ENCODE measurements at regions not wholly inside any gene's neighbourhood (a gene's known extent, or its start where the extent isn't known, plus 50 kb on each side); places are given as distances from the start of the nearest gene placed in this dataset.
A peak's percentile ranks its signal among the peaks of the same experiment; 100 is the strongest.
"Not testable (repeated sequence)": the region's sequence is repeated elsewhere in the genome, so short reads cannot be mapped to it uniquely, and the experiment has no call there.

DNA sequence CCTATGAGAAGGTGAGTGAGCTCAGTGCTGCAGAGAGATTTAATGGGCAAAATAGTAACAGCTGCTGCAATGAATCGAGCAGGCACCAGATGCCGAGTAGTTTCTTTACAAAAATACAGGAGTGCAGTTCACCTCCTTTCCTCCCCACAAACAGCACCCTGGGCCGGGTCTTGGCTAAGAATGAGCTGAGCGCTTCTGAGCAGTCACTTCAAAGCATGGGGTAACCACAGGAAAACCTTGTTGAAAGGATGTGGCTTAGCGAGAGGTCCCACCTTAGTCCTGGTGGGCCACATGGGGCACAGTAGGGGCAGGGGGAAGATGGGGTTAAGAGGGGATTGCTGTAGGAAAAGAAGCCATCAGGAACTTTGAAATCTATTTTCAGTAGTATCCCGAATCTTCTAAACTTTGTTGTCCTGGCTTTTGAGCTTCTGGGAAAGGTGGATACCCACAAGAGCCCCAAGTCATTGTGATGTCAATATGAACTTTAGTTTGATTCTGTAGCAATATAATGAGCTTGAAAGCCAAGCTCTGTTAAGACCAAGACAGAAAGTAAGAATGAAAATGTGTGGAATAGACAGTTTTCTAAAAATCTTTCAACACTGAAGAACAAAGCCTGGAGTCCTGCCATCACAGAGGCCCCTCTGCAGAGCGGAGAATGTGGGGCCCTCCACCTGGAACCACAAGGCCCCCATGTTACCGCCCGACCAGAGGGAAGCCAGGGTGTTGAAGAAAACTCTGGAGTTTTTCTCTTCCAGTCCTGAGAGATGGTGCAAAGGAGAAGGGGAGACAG, 101.0 kb upstream of the ZNF236 start:
- peak; percentile 24 for DNase-seq (ENCODE audit: low read depth)

- DNase-seq (ENCODE audit: low read depth), result no peak
Observed at GRCh38 chr18:76720683-76721082, 101.7 kb upstream of the ZNF236 start.

DNA sequence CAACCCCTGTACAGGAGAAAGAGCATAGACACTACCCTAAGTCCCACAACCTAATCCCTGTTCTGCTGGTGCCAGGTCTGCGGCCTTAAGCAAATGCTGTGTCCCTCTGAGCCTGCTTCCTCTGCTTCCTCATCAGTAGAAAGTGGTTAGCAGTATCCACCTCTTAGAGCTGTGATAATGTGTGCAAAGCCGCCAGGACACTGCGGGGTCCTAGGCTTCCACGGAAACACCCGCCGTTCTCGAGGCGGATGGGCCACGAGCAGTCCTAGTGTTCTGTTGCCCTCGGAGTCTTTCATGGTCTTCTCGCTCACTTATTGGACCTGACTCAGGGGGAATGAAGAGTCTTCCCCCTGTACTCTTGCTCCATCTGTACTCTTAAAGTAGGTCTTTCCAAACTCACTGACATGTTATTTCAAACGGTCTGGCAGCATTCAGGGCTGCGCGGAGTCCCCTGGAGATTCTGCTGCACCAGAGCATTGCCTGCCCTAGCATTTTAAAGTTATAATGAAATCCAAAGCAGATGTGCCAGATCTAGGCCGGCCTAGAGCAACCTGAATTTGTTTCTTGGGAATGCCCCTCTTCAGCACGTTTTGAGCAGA, 107.2 kb upstream of the ZNF236 start:
- DNase-seq (ENCODE audit: low read depth), result no peak

DNA sequence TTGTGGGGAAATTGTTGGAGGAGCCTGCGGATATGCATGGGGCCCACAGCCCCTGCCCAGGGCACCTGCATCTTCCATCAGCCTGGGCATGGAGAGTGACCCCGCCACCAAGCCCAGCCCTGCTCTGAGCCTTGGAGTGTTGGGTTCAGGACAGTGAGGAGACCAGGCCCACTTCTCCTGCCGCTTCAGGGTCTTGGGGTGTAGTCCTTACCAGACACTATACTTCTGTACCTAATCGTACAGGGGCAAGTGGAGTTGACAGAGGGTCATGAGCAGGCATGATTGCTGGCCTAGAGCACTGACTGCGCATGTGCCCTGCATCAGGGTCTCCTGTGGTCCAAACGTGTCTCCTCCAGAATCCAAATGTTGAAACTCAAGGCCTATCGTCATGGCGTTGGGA, 108.9 kb upstream of the ZNF236 start:
- no peak for DNase-seq (ENCODE audit: low read depth)

DNA sequence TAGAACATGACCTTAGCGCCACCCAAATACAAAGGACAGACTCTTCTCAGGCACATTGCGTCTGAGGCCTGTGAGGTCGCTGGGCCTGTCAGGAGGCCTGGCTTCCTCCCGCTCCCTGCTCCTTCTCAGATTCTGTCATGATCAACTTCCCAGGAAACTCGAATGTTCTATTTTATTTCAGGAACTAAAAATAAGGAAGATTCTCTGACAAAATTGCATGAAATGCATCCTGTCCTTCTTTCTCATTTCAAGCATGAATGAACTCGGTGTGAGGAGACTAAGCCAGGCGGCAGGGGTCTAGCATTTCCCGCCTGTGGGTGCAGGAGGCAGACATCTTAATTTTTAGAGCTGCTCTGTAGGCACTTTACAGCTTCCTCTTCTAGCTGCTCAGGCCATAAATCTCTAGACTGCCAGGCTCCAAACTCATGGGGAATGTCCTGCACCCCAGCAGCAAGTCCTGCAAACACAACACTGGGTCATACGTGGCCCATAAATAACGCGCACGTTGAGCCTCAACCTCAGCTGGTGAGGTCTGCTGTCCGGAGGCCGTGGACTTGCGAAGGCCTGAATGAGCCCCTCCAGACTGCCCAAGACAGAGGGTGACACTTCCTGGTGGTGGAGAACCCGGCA, 109.7 kb upstream of the ZNF236 start:
- no peak for DNase-seq (ENCODE audit: low read depth)

GRCh38 chr18:76710646-76711520, 111.5 kb upstream of the ZNF236 start:
- no peak for DNase-seq (ENCODE audit: low read depth)

GRCh38 chr18:76709659-76710645, 112.4 kb upstream of the ZNF236 start:
- DNase-seq (ENCODE audit: low read depth), result peak; percentile 11

DNA sequence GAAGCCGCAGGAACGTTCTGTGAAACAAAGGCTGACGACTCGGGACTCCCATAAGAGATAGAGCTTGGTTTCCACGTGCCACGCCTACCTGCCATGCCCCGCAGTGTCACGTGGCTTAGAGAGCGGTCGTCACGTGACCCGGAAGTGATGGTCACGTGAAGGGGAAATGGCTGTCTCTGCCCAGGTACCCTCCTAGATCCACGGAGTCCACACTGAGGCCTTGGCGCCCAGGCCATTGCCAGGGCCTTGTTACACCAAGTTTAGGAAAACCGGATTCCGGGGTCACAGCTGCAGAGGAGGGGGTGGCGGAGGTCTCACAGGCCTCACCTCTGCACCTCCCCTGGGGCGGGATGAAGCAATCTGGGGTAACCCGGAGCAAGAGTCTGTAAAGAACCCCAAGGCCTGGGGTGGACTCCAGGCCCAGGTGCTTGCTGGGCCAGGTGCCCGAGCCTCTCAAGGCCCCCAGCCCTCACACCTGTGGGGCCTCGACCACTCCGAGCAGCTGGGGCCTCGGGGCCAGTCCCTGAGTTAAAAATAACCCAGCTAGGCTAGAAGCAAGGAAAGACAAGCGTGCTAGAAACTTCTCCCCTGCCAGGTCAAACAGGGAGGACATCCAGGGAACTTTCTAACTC, 113.5 kb upstream of the ZNF236 start:
- DNase-seq (ENCODE audit: low read depth), result no peak

DNA sequence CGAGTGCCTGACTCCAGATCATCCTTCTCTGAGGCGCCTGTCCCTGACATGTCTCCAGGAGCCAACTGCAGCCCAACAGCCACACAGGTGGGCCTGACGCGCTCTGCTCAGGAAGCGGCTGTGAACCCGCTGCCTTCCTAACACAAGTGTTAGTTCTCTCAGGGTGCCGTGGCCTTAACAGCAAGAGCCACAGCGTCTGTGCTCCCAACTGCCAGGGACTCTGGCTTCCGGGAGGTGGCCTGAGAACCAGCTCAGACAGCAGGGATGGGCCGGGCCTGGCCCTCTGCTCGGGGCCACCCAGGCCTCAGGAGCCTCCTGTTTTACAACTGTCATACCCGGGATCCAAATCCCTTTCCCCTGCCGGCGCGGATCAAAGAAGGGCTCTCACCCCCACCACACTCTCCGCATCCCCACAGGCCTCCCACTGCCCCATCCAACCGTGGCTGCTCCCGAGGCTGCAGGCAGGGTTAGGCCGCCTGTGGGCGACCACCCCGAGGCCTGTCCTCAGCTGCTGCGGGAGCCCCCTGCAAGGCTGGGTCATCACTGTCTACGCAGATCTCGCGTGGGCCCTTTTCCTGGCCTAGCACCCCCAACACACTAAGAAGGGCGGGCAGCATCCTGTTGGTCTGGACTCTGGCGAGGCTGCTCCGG, 114.2 kb upstream of the ZNF236 start:
- DNase-seq (ENCODE audit: low read depth), result no peak

DNA sequence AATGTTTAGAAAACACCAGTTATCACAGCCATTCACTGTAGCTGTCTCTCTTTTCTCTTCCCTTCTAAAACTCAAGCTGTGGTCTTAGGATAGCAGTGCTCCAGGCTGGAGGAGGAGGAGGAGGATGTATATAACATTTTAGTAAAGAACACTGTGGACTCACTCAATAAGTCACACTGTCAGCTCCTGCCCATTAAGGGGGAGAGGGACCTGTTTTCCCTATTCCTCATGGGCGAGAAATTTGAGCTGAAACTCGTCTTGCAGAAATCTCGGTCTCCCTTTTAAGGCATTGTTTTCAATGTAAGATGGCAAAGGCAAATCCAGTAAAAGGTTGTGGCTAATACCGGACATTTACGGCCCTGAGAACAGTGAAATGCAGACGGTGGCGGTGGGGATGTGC, 114.8 kb upstream of the ZNF236 start:
- DNase-seq (ENCODE audit: low read depth), result no peak

DNA sequence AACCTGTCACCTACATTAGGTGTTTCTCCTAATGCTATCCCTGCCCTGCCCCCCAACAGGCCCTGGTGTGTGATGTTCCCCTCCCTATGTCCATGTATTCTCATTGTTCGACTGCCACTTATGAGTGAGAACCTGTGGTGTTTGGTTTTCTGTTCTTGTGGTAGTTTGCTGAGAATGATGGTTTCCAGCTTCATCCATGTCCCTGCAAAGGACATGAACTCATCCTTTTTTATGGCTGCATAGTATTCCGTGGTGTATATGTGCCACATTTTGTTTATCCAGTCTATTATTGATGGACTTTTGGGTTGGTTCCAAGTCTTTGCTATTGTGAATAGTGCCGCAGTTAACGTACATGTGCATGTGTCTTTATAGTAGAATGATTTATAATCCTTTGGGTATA, 117.8 kb upstream of the ZNF236 start:
- DNase-seq (ENCODE audit: low read depth), result not testable (repeated sequence)

DNA sequence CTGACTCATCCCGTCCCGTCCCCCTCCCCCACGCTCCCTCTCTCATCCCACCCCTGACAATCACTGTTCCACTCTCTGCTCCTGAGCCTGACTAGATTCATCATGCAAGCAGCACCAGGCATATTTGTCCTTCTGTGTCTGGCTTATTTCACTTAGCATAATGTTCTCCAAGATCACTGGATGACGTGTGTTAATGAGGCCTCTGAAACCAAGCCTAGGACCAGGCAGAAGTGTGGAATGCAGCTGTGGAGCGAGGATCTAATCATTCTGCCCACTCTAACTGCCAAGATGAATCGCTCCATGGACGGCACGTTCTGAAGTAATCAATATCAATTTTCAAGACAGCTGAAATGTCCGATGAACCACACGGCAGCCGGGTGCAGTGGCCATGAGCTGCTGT, 122.4 kb upstream of the ZNF236 start:
- DNase-seq (ENCODE audit: low read depth), result no peak

- DNase-seq (ENCODE audit: low read depth), result no peak
Observed at GRCh38 chr18:76697441-76697901, 124.9 kb upstream of the ZNF236 start.

DNA sequence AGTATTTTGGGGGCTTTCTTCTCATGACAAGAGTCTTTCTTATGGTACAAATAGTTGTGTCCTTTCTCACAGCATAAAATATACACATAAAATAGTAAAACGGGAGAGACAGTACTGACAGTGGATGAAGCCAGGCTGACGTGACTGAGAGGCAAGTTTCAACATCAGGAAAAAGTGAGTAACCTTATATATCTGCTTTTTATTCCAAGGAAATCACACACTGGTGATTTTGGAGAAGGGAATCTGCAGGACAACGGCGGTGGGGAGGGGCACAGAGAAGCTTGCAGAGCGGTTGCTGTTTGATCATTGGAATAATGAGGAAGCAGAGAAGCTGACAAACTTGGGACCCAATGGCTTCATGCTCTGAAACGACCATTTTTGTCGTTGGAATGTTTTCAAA, 130.6 kb upstream of the ZNF236 start:
- DNase-seq (ENCODE audit: low read depth), result no peak

DNA sequence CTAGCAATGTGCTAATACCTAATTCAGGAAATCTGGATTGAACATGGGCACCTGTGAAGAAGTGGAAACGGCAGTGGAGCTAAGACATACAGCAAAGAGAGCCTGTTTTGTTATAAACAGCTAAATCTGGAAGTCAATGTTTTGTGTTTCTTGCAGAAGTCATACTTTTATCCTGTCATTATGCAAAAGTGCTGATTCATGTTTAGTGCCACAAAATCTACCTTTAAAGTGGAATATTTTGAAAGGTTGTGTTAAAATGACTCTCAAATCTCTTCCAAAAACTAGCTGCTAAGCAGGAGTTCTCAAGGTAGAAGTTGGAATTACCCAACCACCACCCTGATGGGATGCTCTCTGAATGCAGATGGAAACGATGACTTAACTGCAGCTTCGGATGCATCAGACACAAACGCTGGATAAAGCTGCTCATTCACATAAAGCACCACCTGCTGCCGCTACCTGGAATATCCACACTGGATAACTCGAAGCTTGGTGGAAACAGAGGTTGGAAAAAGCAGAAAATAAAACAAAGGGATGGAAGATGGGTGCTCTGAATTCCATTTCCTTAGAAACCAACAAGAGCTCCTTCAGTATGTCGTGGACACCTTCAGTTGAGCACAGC, 132.6 kb upstream of the ZNF236 start:
- DNase-seq (ENCODE audit: low read depth), result no peak

GRCh38 chr18:76688724-76689472, 133.5 kb upstream of the ZNF236 start:
- DNase-seq (ENCODE audit: low read depth), result no peak

- DNase-seq (ENCODE audit: low read depth), result no peak
Observed at GRCh38 chr18:76687304-76687962, 134.9 kb upstream of the ZNF236 start.

GRCh38 chr18:76686737-76687231, 135.6 kb upstream of the ZNF236 start:
- no peak for DNase-seq (ENCODE audit: low read depth)
